Coronary artery (tissue), 2 donors: ENCODE measurements at regions not wholly inside any gene's neighbourhood (a gene's known extent, or its start where the extent isn't known, plus 50 kb on each side); places are given as distances from the start of the nearest gene placed in this dataset.

Source experiments
- DNase-seq: peaks from one replicate; pipeline ENCODE4 v3.0.0-alpha.2; 2017; ENCODE audit warnings: low spot score
- H3K27ac ChIP-seq, 2 donors: fragments of 200-600 bp; sonication (generic); one replicate each; pipeline ENCODE4 v1.5.1; 2016 to 2019
- H3K4me3 ChIP-seq: fragments of 200-600 bp; sonication (generic); 2 replicates; pipeline ENCODE4 v1.5.1; 2016; ENCODE audit warnings: mild to moderate bottlenecking, moderate library complexity
- CTCF ChIP-seq: fragments of 200-600 bp; sonication (generic); IDR thresholded peaks from one replicate; pipeline ENCODE4 v1.5.1; 2019; ENCODE audit warnings: antibody characterized with exemption

- no peak for DNase-seq
- Histone ChIP-seq H3K4me3 (no peak overlapping the region), H3K27ac (no peak overlapping the region)
- TF ChIP-seq CTCF, result no peak
These were observed 209.5 kb downstream of the TLE4 start for GRCh38 chr9:79781263-79781662.

- no peak for DNase-seq
These were observed 208.8 kb downstream of the TLE4 start for GRCh38 chr9:79780559-79780958.

GRCh38 chr9:79779901-79780300 is 208.1 kb downstream of the TLE4 start:
- no peak for DNase-seq
- no peak overlapping the region for H3K4me3 ChIP-seq
- TF ChIP-seq CTCF, result no peak
- no peak overlapping the region for H3K27ac ChIP-seq

More at GRCh38 chr9:79780559-79780958, 208.8 kb downstream of the TLE4 start:
- Histone ChIP-seq H3K27ac (no peak overlapping the region), H3K4me3 (no peak overlapping the region)
- no peak for TF ChIP-seq CTCF

- TF ChIP-seq CTCF, result no peak
- Histone ChIP-seq H3K27ac (no peak overlapping the region), H3K4me3 (no peak overlapping the region)
- no peak for DNase-seq
These were observed 206.8 kb downstream of the TLE4 start for GRCh38 chr9:79778581-79778980.

- DNase-seq, result no peak
These were observed 204.8 kb downstream of the TLE4 start for GRCh38 chr9:79776581-79776980.

More at GRCh38 chr9:79776581-79776980, 204.8 kb downstream of the TLE4 start:
- H3K4me3 ChIP-seq, result no peak overlapping the region
- H3K27ac ChIP-seq, result no peak overlapping the region
- no peak for TF ChIP-seq CTCF
